ENCODE measurements at regions not wholly inside any gene's neighbourhood (a gene's known extent, or its start where the extent isn't known, plus 50 kb on each side); places are given as distances from the start of the nearest gene placed in this dataset.

DNA sequence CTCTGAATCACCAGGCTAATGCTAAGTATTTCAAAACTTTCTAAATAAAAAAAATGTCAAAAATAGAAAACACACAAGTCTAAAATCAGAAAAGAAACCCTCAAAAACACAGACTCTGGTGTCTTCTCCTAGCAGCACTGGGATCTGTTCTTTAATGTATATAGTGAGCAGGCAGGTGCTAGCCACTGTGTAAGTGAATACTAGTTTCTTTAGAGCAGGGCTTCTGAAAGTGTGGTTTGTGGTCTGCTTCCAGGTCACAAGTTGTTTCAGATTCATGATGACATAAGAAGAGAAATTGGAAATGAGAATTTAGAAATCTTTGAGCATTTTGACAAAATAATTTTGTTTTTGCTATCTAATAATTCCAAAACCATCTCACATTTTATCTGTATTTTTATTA, 763.1 kb downstream of the USP25 start:
- no peaks in the 10 kb centered on the region for H3K9me3 Mint-ChIP-seq
- no peaks in the 10 kb centered on the region for H3K4me1 Mint-ChIP-seq
- no peak overlapping the region for H3K4me3 Mint-ChIP-seq
- no peak for DNase-seq
- no peak overlapping the region for H3K27ac Mint-ChIP-seq
- H3K27me3 Mint-ChIP-seq: no peaks in the 10 kb centered on the region
- no peaks in the 10 kb centered on the region for H3K36me3 Mint-ChIP-seq

- H3K27me3 Mint-ChIP-seq: no peaks in the 10 kb centered on the region
- no peak overlapping the region for H3K27ac Mint-ChIP-seq
- no peaks in the 10 kb centered on the region for H3K36me3 Mint-ChIP-seq
- no peak for DNase-seq
- no peaks in the 10 kb centered on the region for H3K9me3 Mint-ChIP-seq
- no peak overlapping the region for H3K4me3 Mint-ChIP-seq
- no peaks in the 10 kb centered on the region for H3K4me1 Mint-ChIP-seq
Observed at GRCh38 chr21:16496609-16497008, 766.8 kb downstream of the USP25 start.

- Mint-ChIP-seq H3K4me1 (no peaks in the 10 kb centered on the region), H3K27me3 (no peaks in the 10 kb centered on the region), H3K27ac (no peak overlapping the region), H3K4me3 (no peak overlapping the region), H3K9me3 (no peaks in the 10 kb centered on the region), H3K36me3 (no peaks in the 10 kb centered on the region)
- no peak for DNase-seq
Observed at GRCh38 chr21:16500271-16500670, 770.5 kb downstream of the USP25 start.

DNA sequence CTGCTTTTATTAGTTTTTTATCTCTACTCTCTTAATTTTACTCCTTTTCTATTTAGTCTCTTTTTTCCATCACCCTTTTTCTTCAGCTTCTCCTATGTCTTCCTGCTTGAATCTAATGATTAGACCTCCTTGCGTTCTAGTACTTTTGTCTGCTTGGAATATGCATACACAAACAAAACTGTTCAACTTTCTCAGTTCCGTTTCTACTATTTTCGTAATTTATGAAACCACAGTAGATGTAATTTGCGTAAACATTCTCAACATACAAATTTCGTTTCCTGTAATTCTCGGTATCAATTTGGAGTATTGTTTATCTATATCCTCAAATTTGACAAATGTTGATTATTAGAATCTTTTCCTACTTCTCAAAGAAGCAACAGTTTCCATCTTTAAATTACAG, 772.5 kb downstream of the USP25 start:
- no peak overlapping the region for H3K27ac Mint-ChIP-seq
- no peaks in the 10 kb centered on the region for H3K36me3 Mint-ChIP-seq
- no peaks in the 10 kb centered on the region for H3K4me1 Mint-ChIP-seq
- no peaks in the 10 kb centered on the region for H3K9me3 Mint-ChIP-seq
- no peak for DNase-seq
- H3K4me3 Mint-ChIP-seq: no peak overlapping the region
- no peaks in the 10 kb centered on the region for H3K27me3 Mint-ChIP-seq

DNA sequence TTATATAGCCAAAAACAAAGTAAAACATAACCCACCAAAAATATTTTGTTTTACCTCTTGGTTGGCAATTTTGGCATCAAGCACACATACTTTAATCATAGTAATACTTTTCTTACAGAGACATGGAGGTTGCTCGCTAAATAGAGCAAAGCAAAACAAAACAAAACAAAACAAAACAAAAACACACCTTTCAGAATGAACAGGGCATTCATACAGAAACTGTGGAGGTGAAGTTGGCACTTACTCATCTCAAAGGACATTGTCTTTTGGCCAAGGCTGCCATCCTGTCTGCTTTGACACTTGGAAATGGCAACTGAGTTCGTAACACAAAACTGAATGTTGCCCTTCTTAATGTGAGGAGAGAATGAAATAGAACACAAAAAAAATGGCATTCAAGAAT, 773.1 kb downstream of the USP25 start:
- no peaks in the 10 kb centered on the region for H3K9me3 Mint-ChIP-seq
- H3K27me3 Mint-ChIP-seq: no peaks in the 10 kb centered on the region
- H3K27ac Mint-ChIP-seq: no peak overlapping the region
- H3K4me3 Mint-ChIP-seq: no peak overlapping the region
- H3K36me3 Mint-ChIP-seq: no peaks in the 10 kb centered on the region
- no peak for DNase-seq
- H3K4me1 Mint-ChIP-seq: no peaks in the 10 kb centered on the region

DNA sequence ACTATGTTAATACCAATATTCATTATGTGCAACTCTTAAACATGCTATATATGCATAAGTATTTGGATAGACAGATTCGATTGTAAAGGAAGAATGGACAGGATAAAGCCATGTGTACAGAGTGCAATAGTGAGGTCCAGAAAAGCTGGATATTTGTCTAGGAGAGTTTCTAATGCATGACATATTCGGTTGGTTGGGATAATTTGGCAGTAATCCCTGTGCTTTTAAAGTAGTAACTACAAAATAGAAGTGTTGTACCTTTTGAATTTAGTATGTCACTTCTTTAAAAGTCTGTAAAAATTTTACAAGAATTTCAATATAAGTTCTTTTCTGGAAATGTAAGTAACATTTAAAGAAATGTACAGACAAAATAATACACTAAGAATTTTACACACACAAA, 774.5 kb downstream of the USP25 start:
- no peaks in the 10 kb centered on the region for H3K4me1 Mint-ChIP-seq
- no peak overlapping the region for H3K27ac Mint-ChIP-seq
- no peak overlapping the region for H3K4me3 Mint-ChIP-seq
- H3K9me3 Mint-ChIP-seq: no peaks in the 10 kb centered on the region
- H3K36me3 Mint-ChIP-seq: no peaks in the 10 kb centered on the region
- DNase-seq: no peak
- H3K27me3 Mint-ChIP-seq: no peaks in the 10 kb centered on the region

GRCh38 chr21:16504766-16505165, 775.0 kb downstream of the USP25 start:
- no peaks in the 10 kb centered on the region for H3K36me3 Mint-ChIP-seq
- no peak overlapping the region for H3K27ac Mint-ChIP-seq
- H3K9me3 Mint-ChIP-seq: no peaks in the 10 kb centered on the region
- H3K27me3 Mint-ChIP-seq: no peaks in the 10 kb centered on the region
- H3K4me3 Mint-ChIP-seq: no peak overlapping the region
- no peaks in the 10 kb centered on the region for H3K4me1 Mint-ChIP-seq
- DNase-seq: no peak

DNA sequence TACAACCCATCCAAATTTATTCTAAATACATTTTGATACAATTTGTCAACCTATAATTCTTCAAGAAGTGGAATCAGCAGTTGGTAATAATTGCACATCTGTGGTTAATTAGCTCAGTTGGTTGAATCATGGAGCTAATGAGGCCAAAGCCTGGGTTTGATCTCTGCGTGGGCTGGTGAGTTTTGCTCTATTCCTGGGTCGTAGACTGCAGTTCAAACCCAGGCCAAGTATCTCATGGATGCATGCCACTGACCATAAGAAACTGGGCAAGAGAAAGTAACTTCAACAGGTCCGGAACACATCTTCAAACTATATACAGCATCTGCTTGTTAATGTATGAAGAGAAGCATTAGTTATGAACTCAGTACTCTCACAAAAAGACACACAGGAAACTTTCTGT, 779.7 kb downstream of the USP25 start:
- Mint-ChIP-seq H3K36me3 (no peaks in the 10 kb centered on the region), H3K9me3 (no peaks in the 10 kb centered on the region), H3K27ac (no peak overlapping the region), H3K4me1 (no peaks in the 10 kb centered on the region), H3K27me3 (no peaks in the 10 kb centered on the region), H3K4me3 (no peak overlapping the region)
- DNase-seq: no peak

DNA sequence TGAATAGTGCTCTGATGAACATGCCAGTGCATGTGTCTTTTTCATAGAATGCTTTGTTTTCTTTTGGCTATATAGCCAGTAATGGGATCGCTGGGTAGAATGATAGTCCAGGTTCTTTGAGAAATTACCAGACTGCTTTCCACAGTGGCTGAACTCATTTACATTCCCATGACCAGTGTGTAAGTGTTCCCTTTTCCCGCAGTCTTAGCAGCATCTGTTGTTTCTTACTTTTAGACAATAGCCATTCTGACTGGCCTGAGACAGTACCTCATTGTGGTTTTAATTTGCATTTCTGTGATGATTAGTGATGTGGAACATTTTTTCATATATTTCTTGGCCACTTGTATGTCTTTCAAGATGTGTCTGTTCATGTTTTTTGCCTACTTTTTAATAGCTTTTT, 784.5 kb downstream of the USP25 start:
- Mint-ChIP-seq H3K27me3 (no peaks in the 10 kb centered on the region), H3K4me1 (no peaks in the 10 kb centered on the region), H3K36me3 (no peaks in the 10 kb centered on the region), H3K27ac (no peak overlapping the region), H3K4me3 (no peak overlapping the region), H3K9me3 (peaks cover 4% of the 10 kb centered on the region)
- DNase-seq: no peak

DNA sequence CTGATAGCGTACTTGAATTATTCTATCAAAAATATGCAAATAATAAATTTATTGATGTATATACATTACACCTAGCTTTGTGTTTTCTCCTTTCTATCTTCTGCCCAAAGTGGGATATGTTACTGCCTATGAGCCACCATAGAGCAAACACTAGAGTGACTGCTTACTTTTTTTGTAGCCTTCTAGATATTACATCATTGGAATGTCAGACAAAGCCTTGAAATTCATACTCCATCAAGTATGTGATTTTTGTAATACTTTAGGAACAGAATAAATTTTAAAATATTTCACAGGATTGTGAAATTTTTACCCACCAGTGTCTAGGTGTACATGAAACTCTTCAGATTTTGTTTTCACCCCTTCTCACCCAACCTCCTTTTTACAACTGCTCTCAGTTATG, 787.6 kb downstream of the USP25 start:
- Mint-ChIP-seq H3K27me3 (no peaks in the 10 kb centered on the region), H3K36me3 (no peaks in the 10 kb centered on the region), H3K9me3 (peaks cover 4% of the 10 kb centered on the region), H3K27ac (no peak overlapping the region), H3K4me1 (no peaks in the 10 kb centered on the region), H3K4me3 (no peak overlapping the region)
- DNase-seq: no peak

- no peak for DNase-seq
- Mint-ChIP-seq H3K27me3 (no peaks in the 10 kb centered on the region), H3K9me3 (peaks cover 4% of the 10 kb centered on the region), H3K27ac (no peak overlapping the region), H3K36me3 (no peaks in the 10 kb centered on the region), H3K4me1 (no peaks in the 10 kb centered on the region), H3K4me3 (no peak overlapping the region)
Observed at GRCh38 chr21:16519036-16519435, 789.3 kb downstream of the USP25 start.

- H3K27ac Mint-ChIP-seq: no peak overlapping the region
- no peak for DNase-seq
- H3K36me3 Mint-ChIP-seq: no peaks in the 10 kb centered on the region
- no peaks in the 10 kb centered on the region for H3K4me1 Mint-ChIP-seq
- peaks cover 4% of the 10 kb centered on the region for H3K9me3 Mint-ChIP-seq
- H3K4me3 Mint-ChIP-seq: no peak overlapping the region
- no peaks in the 10 kb centered on the region for H3K27me3 Mint-ChIP-seq
Observed at GRCh38 chr21:16519644-16520043, 789.9 kb downstream of the USP25 start.

- no peaks in the 10 kb centered on the region for H3K9me3 Mint-ChIP-seq
- H3K36me3 Mint-ChIP-seq: no peaks in the 10 kb centered on the region
- no peaks in the 10 kb centered on the region for H3K27me3 Mint-ChIP-seq
- H3K27ac Mint-ChIP-seq: no peak overlapping the region
- H3K4me3 Mint-ChIP-seq: no peak overlapping the region
- H3K4me1 Mint-ChIP-seq: no peaks in the 10 kb centered on the region
- no peak for DNase-seq
Observed at GRCh38 chr21:16522548-16522947, 792.8 kb downstream of the USP25 start.

DNA sequence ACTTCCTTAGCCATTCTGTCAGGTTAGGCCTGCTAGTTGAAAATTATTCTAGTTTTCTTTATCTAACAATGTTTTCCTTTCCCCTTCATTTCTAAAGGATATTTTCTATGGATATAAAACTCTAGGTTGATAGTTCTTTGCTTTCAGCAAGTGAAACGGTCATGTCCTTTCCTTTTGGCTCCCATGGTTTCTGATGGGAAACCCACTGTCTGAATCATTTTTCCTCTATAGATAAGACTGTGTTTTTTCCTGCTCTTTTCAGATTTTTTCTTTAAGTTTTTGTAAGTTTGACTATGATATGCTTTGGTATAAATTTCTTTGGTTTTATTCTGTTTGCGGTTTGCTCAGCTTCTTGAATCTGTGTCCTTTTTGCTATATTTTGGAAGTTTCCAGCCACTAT, 800.9 kb downstream of the USP25 start:
- H3K27me3 Mint-ChIP-seq: no peaks in the 10 kb centered on the region
- no peaks in the 10 kb centered on the region for H3K36me3 Mint-ChIP-seq
- peaks cover 3% of the 10 kb centered on the region for H3K9me3 Mint-ChIP-seq
- H3K4me1 Mint-ChIP-seq: no peaks in the 10 kb centered on the region
- H3K4me3 Mint-ChIP-seq: no peak overlapping the region
- DNase-seq: no peak
- no peak overlapping the region for H3K27ac Mint-ChIP-seq

GRCh38 chr21:16532840-16533239, 803.1 kb downstream of the USP25 start:
- no peaks in the 10 kb centered on the region for H3K4me1 Mint-ChIP-seq
- no peak overlapping the region for H3K4me3 Mint-ChIP-seq

GRCh38 chr21:16533692-16534407, 804.1 kb downstream of the USP25 start:
- Mint-ChIP-seq H3K9me3 (no peaks in the 10 kb centered on the region), H3K4me3 (no peak overlapping the region), H3K27me3 (no peaks in the 10 kb centered on the region), H3K27ac (no peak overlapping the region), H3K4me1 (no peaks in the 10 kb centered on the region), H3K36me3 (no peaks in the 10 kb centered on the region)
- no peak for DNase-seq

More at GRCh38 chr21:16532840-16533239, 803.1 kb downstream of the USP25 start:
- DNase-seq: no peak
- H3K36me3 Mint-ChIP-seq: no peaks in the 10 kb centered on the region
- no peaks in the 10 kb centered on the region for H3K27me3 Mint-ChIP-seq
- no peak overlapping the region for H3K27ac Mint-ChIP-seq
- peaks cover 3% of the 10 kb centered on the region for H3K9me3 Mint-ChIP-seq

All from activated naive CD8-positive, alpha-beta T cell treated with anti-CD3 and anti-CD28 coated beads for 36 hours (primary cell).